Smooth muscle cell (in vitro differentiated cells): ENCODE measurements at regions not wholly inside any gene's neighbourhood (a gene's known extent, or its start where the extent isn't known, plus 50 kb on each side); places are given as distances from the start of the nearest gene placed in this dataset.

ENCODE experiments used
- DNase-seq: peaks from one replicate; lab custom pipeline; 2025; ENCODE audit not compliant: unreplicated experiment; lab: John Stamatoyannopoulos, UW
- H2AFZ ChIP-seq: fragments of 200-600 bp; sonication (generic); 2 replicates; pipeline ENCODE4 v1.6.0; 2016; ENCODE audit warnings: antibody characterized with exemption, low read depth, mild to moderate bottlenecking
- H3F3A ChIP-seq: fragments of 200-600 bp; sonication (generic); 2 replicates; pipeline ENCODE4 v1.6.0; 2017; ENCODE audit warnings: antibody characterized with exemption, low read depth
- H3K27ac ChIP-seq: fragments of 200-600 bp; sonication (generic); 2 replicates; pipeline ENCODE4 v1.5.1; 2016; ENCODE audit warnings: low read depth, mild to moderate bottlenecking
- H3K27me3 ChIP-seq: fragments of 200-600 bp; sonication (generic); 2 replicates; pipeline ENCODE4 v1.6.1; 2016; ENCODE audit warnings: low read depth, mild to moderate bottlenecking
- H3K36me3 ChIP-seq: fragments of 200-600 bp; sonication (generic); 2 replicates; pipeline ENCODE4 v1.5.1; 2016; ENCODE audit warnings: low read depth
- H3K4me1 ChIP-seq: fragments of 200-600 bp; sonication (generic); 2 replicates; pipeline ENCODE4 v1.5.1; 2016; ENCODE audit warnings: low read depth
- H3K4me2 ChIP-seq: fragments of 200-600 bp; sonication (generic); 2 replicates; pipeline ENCODE4 v1.6.0; 2016; ENCODE audit warnings: mild to moderate bottlenecking
- H3K4me3 ChIP-seq: fragments of 200-600 bp; sonication (generic); 2 replicates; pipeline ENCODE4 v1.5.1; 2016; ENCODE audit warnings: mild to moderate bottlenecking
- H3K79me2 ChIP-seq: fragments of 200-600 bp; sonication (generic); 2 replicates; pipeline ENCODE4 v1.6.0; 2016; ENCODE audit warnings: low read depth, mild to moderate bottlenecking
- H3K9ac ChIP-seq: fragments of 200-600 bp; sonication (generic); 2 replicates; pipeline ENCODE4 v1.6.0; 2016; ENCODE audit warnings: low read depth
- H3K9me3 ChIP-seq: fragments of 200-600 bp; sonication (generic); replicated peaks from 2 replicates; pipeline ENCODE4 v1.5.1; 2016; ENCODE audit warnings: low read depth
- H4K20me1 ChIP-seq: fragments of 200-600 bp; sonication (generic); 2 replicates; pipeline ENCODE4 v1.6.0; 2016; ENCODE audit warnings: low read depth
- CTCF ChIP-seq: fragments of 200-600 bp; sonication (generic); IDR thresholded peaks from 2 replicates; pipeline ENCODE4 v1.5.1; 2017; ENCODE audit warnings: borderline replicate concordance, mild to moderate bottlenecking, antibody characterized with exemption; ENCODE audit not compliant: insufficient read depth, poor library complexity, severe bottlenecking
- WGBS: methylation state at CpG from one replicate; pipeline ENCODE4 v1.1.7; 2016; ENCODE audit warnings: low lambda C conversion rate; 5-methylcytosine and 5-hydroxymethylcytosine counted together

DNA sequence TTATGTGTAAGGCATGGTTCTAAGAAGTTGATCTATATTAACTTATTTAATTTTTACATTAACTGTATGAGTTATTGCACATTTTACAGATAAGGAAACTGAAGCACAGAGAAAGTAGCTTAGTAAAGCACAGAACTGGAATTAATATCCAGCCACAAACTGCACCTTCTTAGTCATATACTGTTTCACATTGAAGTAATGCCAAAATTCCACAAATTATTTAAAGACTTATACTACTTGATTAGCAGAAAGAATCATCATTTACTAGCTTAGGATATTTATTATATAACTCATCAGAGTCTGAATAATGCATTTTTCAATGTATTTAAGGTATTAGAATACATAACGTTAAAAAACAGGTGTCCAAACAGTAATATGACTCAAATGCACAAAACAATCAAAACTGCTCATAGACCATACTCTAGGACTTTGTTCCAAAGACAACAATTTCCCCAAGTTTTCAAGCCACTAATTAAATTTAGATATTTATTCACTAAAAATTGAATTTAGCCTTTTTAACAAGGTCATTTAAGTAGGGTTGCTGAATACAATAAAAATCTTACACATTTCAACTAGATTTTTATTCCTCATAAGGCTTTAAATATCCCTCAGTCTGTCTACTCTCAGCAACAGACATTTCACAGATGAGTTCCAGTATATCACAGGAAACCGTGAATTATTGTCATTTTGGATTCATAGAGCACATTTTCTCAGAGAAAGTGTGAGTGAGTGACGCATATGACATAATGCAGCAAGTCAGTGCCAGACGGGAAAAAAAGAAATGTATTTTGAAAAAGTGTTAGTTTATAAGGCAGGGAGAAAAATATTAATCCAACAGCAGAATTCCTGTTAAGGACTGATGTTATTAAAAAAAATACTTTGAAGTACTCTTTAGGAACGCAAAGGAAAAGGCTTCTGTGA is 782.5 kb downstream of the TMTC2 start:
- H3K4me2 ChIP-seq = no peak overlapping the region
- no peak overlapping the region for H2AFZ ChIP-seq
- no peaks in the 10 kb centered on the region for H3K79me2 ChIP-seq
- no peaks in the 10 kb centered on the region for H3K36me3 ChIP-seq
- no peaks in the 10 kb centered on the region for H4K20me1 ChIP-seq
- H3K27ac ChIP-seq = no peak overlapping the region
- peaks cover 10% of the 10 kb centered on the region for H3K4me1 ChIP-seq
- DNase-seq = no peak
- TF ChIP-seq CTCF = no peak
- H3K27me3 ChIP-seq = no peaks in the 10 kb centered on the region
- no peak overlapping the region for H3K4me3 ChIP-seq
- 87% methylated on average over 5 of the region's 5 CpGs for WGBS
- H3K9me3 ChIP-seq = no peaks in the 10 kb centered on the region
- H3K9ac ChIP-seq = no peak overlapping the region
- no peaks in the 10 kb centered on the region for H3F3A ChIP-seq

DNA sequence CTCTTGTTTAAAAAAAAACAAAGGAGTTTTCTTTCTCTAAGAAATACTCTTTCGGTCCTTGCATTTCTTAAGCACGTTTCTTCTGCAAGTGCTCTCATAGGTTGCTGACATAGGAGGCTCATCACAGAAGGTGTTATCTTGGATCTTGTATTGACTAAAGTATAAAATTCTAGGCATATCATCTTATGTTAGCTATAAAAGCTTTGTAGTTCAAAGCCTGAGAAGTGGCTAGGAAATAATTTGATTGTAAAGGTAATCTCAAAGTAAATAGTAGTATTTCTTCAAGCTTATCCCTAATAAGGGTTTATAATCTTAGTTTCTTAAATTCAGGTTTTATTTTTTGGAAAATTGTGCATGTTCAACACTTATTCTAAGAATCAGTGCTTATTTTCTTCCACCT is 778.9 kb downstream of the TMTC2 start:
- H3K27me3 ChIP-seq = no peaks in the 10 kb centered on the region
- H3K36me3 ChIP-seq = no peaks in the 10 kb centered on the region
- no peak for DNase-seq
- H3K4me2 ChIP-seq = no peak overlapping the region
- no peak overlapping the region for H2AFZ ChIP-seq
- no peak overlapping the region for H3K27ac ChIP-seq
- no peak for TF ChIP-seq CTCF
- no peak overlapping the region for H3K9ac ChIP-seq
- no peaks in the 10 kb centered on the region for H3K9me3 ChIP-seq
- 80% methylated on average over 2 of the region's 2 CpGs for WGBS
- H3F3A ChIP-seq = no peaks in the 10 kb centered on the region
- no peaks in the 10 kb centered on the region for H3K79me2 ChIP-seq
- no peaks in the 10 kb centered on the region for H4K20me1 ChIP-seq
- H3K4me1 ChIP-seq = peaks cover 10% of the 10 kb centered on the region
- H3K4me3 ChIP-seq = no peak overlapping the region

- H2AFZ ChIP-seq = no peak overlapping the region
These were observed 775.7 kb downstream of the TMTC2 start for GRCh38 chr12:83462419-83462818.

More at GRCh38 chr12:83462419-83462818, 775.7 kb downstream of the TMTC2 start:
- no peak overlapping the region for H3K4me2 ChIP-seq
- H3K27ac ChIP-seq = no peak overlapping the region
- H3K9ac ChIP-seq = no peak overlapping the region
- no peak for DNase-seq
- no peak overlapping the region for H3K4me3 ChIP-seq
- no peak for TF ChIP-seq CTCF
- no peaks in the 10 kb centered on the region for H3K9me3 ChIP-seq
- H3K4me1 ChIP-seq = peaks cover 10% of the 10 kb centered on the region
- no peaks in the 10 kb centered on the region for H3F3A ChIP-seq
- no peaks in the 10 kb centered on the region for H3K79me2 ChIP-seq
- H3K36me3 ChIP-seq = no peaks in the 10 kb centered on the region
- H4K20me1 ChIP-seq = no peaks in the 10 kb centered on the region
- H3K27me3 ChIP-seq = no peaks in the 10 kb centered on the region
